ENCODE measurements at regions not wholly inside any gene's neighbourhood (a gene's known extent, or its start where the extent isn't known, plus 50 kb on each side); places are given as distances from the start of the nearest gene placed in this dataset.
"Not testable (repeated sequence)": the region's sequence is repeated elsewhere in the genome, so short reads cannot be mapped to it uniquely, and the experiment has no call there.

GRCh38 chr2:90239769-90240168 is 1548.3 kb downstream of the RPIA start:
- DNase-seq; H3K9me3 Mint-ChIP-seq; ATAC-seq (ENCODE audit: low read depth); POLR2A ChIA-PET; H3K4me1 Mint-ChIP-seq; H3K27me3 Mint-ChIP-seq; H3K27ac Mint-ChIP-seq; H3K4me3 Mint-ChIP-seq; H3K36me3 Mint-ChIP-seq: not testable (repeated sequence)

- H3K9me3 Mint-ChIP-seq; ATAC-seq (ENCODE audit: low read depth); POLR2A ChIA-PET; H3K27ac Mint-ChIP-seq; H3K4me1 Mint-ChIP-seq; H3K4me3 Mint-ChIP-seq; H3K27me3 Mint-ChIP-seq; DNase-seq; H3K36me3 Mint-ChIP-seq: not testable (repeated sequence)
Measured at GRCh38 chr2:90244902-90245765, 1553.7 kb downstream of the RPIA start.

- H3K27ac Mint-ChIP-seq; DNase-seq; H3K4me1 Mint-ChIP-seq; POLR2A ChIA-PET; H3K9me3 Mint-ChIP-seq; H3K4me3 Mint-ChIP-seq; H3K27me3 Mint-ChIP-seq; H3K36me3 Mint-ChIP-seq; ATAC-seq (ENCODE audit: low read depth): not testable (repeated sequence)
Measured at GRCh38 chr2:90248400-90248799, 1556.9 kb downstream of the RPIA start.

- DNase-seq; ATAC-seq (ENCODE audit: low read depth); H3K9me3 Mint-ChIP-seq; H3K36me3 Mint-ChIP-seq; H3K4me1 Mint-ChIP-seq; H3K27me3 Mint-ChIP-seq; H3K4me3 Mint-ChIP-seq; H3K27ac Mint-ChIP-seq; POLR2A ChIA-PET: not testable (repeated sequence)
Measured at GRCh38 chr2:90250350-90250749, 1558.9 kb downstream of the RPIA start.

GRCh38 chr2:90251576-90251975 is 1560.1 kb downstream of the RPIA start:
- DNase-seq; H3K27ac Mint-ChIP-seq; ATAC-seq (ENCODE audit: low read depth); POLR2A ChIA-PET; H3K4me3 Mint-ChIP-seq; H3K27me3 Mint-ChIP-seq; H3K36me3 Mint-ChIP-seq; H3K9me3 Mint-ChIP-seq; H3K4me1 Mint-ChIP-seq: not testable (repeated sequence)

GRCh38 chr2:90253306-90253705 is 1561.8 kb downstream of the RPIA start:
- not testable (repeated sequence) for DNase-seq

GRCh38 chr2:90266888-90267287 is 1575.4 kb downstream of the RPIA start:
- ATAC-seq (ENCODE audit: low read depth); H3K4me3 Mint-ChIP-seq; DNase-seq; H3K4me1 Mint-ChIP-seq; H3K27me3 Mint-ChIP-seq; H3K27ac Mint-ChIP-seq; POLR2A ChIA-PET; H3K9me3 Mint-ChIP-seq; H3K36me3 Mint-ChIP-seq: not testable (repeated sequence)

More at GRCh38 chr2:90253306-90253705, 1561.8 kb downstream of the RPIA start:
- H3K9me3 Mint-ChIP-seq; H3K27me3 Mint-ChIP-seq; H3K36me3 Mint-ChIP-seq; ATAC-seq (ENCODE audit: low read depth); H3K27ac Mint-ChIP-seq; H3K4me3 Mint-ChIP-seq; H3K4me1 Mint-ChIP-seq; POLR2A ChIA-PET: not testable (repeated sequence)

GRCh38 chr2:90287751-90288150 is 1596.3 kb downstream of the RPIA start:
- H3K27ac Mint-ChIP-seq; H3K36me3 Mint-ChIP-seq; H3K27me3 Mint-ChIP-seq; H3K4me3 Mint-ChIP-seq; POLR2A ChIA-PET; H3K4me1 Mint-ChIP-seq; ATAC-seq (ENCODE audit: low read depth); DNase-seq; H3K9me3 Mint-ChIP-seq: not testable (repeated sequence)

- ATAC-seq (ENCODE audit: low read depth), result not testable (repeated sequence)
Measured at GRCh38 chr2:90288396-90288795, 1596.9 kb downstream of the RPIA start.

GRCh38 chr2:90289291-90289980 is 1598.0 kb downstream of the RPIA start:
- H3K4me3 Mint-ChIP-seq; H3K4me1 Mint-ChIP-seq; H3K9me3 Mint-ChIP-seq; H3K27me3 Mint-ChIP-seq; H3K27ac Mint-ChIP-seq; ATAC-seq (ENCODE audit: low read depth); H3K36me3 Mint-ChIP-seq; DNase-seq; POLR2A ChIA-PET: not testable (repeated sequence)

More at GRCh38 chr2:90288396-90288795, 1596.9 kb downstream of the RPIA start:
- H3K27ac Mint-ChIP-seq, H3K9me3 Mint-ChIP-seq, H3K4me1 Mint-ChIP-seq, DNase-seq, POLR2A ChIA-PET, H3K27me3 Mint-ChIP-seq, H3K36me3 Mint-ChIP-seq, H3K4me3 Mint-ChIP-seq: not testable (repeated sequence)

- ATAC-seq (ENCODE audit: low read depth); H3K27ac Mint-ChIP-seq; H3K36me3 Mint-ChIP-seq; DNase-seq; H3K4me3 Mint-ChIP-seq; H3K27me3 Mint-ChIP-seq; H3K4me1 Mint-ChIP-seq; H3K9me3 Mint-ChIP-seq; POLR2A ChIA-PET: not testable (repeated sequence)
Measured at GRCh38 chr2:90290701-90291100, 1599.2 kb downstream of the RPIA start.

- ATAC-seq (ENCODE audit: low read depth); H3K9me3 Mint-ChIP-seq; POLR2A ChIA-PET; H3K27ac Mint-ChIP-seq; H3K4me3 Mint-ChIP-seq; H3K36me3 Mint-ChIP-seq; DNase-seq; H3K27me3 Mint-ChIP-seq; H3K4me1 Mint-ChIP-seq: not testable (repeated sequence)
Measured at GRCh38 chr2:90291168-90291883, 1599.9 kb downstream of the RPIA start.

GRCh38 chr2:90291934-90292333 is 1600.5 kb downstream of the RPIA start:
- ATAC-seq (ENCODE audit: low read depth); H3K4me3 Mint-ChIP-seq; H3K36me3 Mint-ChIP-seq; H3K4me1 Mint-ChIP-seq; DNase-seq; H3K27me3 Mint-ChIP-seq; POLR2A ChIA-PET; H3K9me3 Mint-ChIP-seq; H3K27ac Mint-ChIP-seq: not testable (repeated sequence)

- H3K27me3 Mint-ChIP-seq; H3K4me3 Mint-ChIP-seq; H3K27ac Mint-ChIP-seq; H3K9me3 Mint-ChIP-seq; ATAC-seq (ENCODE audit: low read depth); POLR2A ChIA-PET; DNase-seq; H3K36me3 Mint-ChIP-seq; H3K4me1 Mint-ChIP-seq: not testable (repeated sequence)
Measured at GRCh38 chr2:90292451-90292850, 1601.0 kb downstream of the RPIA start.
